ENCODE measurements at regions not wholly inside any gene's neighbourhood (a gene's known extent, or its start where the extent isn't known, plus 50 kb on each side); places are given as distances from the start of the nearest gene placed in this dataset.

- no peak overlapping the region for H3K27ac ChIP-seq
- no peaks in the 10 kb centered on the region for H3K36me3 ChIP-seq
- intact Hi-C loops (cut with DNase I) = no loop called here
- no peaks in the 10 kb centered on the region for H3K27me3 ChIP-seq
- no peaks in the 10 kb centered on the region for H3K9me3 ChIP-seq
- no peaks in the 10 kb centered on the region for H3K4me1 ChIP-seq
- DNase-seq (no peak), ATAC-seq (no peak)
- no peak overlapping the region for H3K4me3 ChIP-seq
- no peak for TF ChIP-seq CTCF (IDR thresholded peaks at IDR 0.05)
These were observed 265.8 kb upstream of the SLC14A2 start for GRCh38 chr18:45349467-45349866.

DNA sequence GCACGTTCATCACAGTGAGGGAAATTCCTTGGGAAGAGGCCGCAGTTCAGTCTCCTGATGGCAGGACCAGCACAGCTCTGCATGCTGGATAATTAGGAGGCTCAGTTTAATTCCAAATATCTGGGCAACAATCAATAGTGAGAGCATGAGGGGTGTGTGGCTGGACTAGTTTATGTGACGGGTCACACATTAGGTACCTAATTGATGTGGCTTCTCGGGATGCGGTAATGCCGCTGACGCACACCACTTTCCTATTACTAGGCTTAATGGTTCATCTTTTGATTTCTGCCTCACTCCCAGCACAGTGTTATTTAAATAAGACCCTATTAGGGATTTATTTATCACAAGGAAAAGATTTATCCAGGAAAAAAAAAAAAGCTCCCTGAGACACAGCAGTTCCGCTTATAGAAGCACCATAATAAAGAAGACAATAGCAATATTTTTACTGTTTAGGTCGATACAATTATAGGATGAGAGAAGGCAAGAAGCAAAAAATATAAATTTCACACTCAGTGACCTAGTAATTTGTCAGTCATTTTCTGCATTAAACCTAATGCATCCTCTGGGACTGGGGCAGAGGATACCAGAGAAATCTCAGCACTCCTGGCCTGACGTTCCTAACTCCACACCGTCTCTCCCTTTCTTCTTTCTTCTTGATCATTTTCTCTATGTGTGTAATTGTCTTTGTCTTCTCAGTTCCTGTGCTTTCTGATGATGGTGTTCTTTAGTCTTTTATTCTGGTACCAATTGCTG lies 264.7 kb upstream of the SLC14A2 start:
- Histone ChIP-seq H3K27me3 (no peaks in the 10 kb centered on the region), H3K4me3 (no peak overlapping the region), H3K36me3 (no peaks in the 10 kb centered on the region), H3K9me3 (no peaks in the 10 kb centered on the region), H3K4me1 (no peaks in the 10 kb centered on the region), H3K27ac (no peak overlapping the region)
- intact Hi-C loops (cut with DNase I) = no loop called here
- TF ChIP-seq CTCF (IDR thresholded peaks at IDR 0.05) = no peak
- ATAC-seq (no peak), DNase-seq (no peak)

DNA sequence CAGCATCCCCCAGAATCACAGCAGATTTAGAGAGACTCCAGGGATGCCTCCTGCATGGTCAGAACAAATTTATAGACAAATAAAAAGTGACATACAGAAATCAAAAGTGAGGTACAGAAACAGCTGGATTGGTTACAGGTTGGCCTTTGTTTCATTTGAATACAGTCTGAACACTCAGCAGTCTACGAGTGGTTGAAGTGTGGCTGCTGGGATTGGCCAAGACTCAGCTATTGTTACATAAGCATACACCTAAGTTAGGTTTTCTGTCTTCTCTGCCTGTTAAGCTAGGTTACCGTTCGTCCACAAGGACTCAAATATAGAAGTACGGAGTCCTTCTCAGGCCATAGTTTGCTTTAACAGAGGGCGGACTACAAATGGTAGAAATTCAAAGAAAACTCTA lies 262.4 kb upstream of the SLC14A2 start:
- Histone ChIP-seq H3K9me3 (no peaks in the 10 kb centered on the region), H3K27me3 (no peaks in the 10 kb centered on the region), H3K36me3 (no peaks in the 10 kb centered on the region), H3K4me3 (no peak overlapping the region), H3K27ac (no peak overlapping the region), H3K4me1 (no peaks in the 10 kb centered on the region)
- DNase-seq = no peak
- ATAC-seq = peak; percentile 41
- no peak for TF ChIP-seq CTCF (IDR thresholded peaks at IDR 0.05)
- intact Hi-C loops (cut with DNase I) = no loop called here

GRCh38 chr18:45353530-45353929 lies 261.7 kb upstream of the SLC14A2 start:
- H3K4me3 ChIP-seq = no peak overlapping the region
- no peak for ATAC-seq
- no peaks in the 10 kb centered on the region for H3K27me3 ChIP-seq
- no peaks in the 10 kb centered on the region for H3K4me1 ChIP-seq
- H3K36me3 ChIP-seq = no peaks in the 10 kb centered on the region
- intact Hi-C loops (cut with DNase I) = no loop called here
- no peak for TF ChIP-seq CTCF (IDR thresholded peaks at IDR 0.05)
- H3K27ac ChIP-seq = no peak overlapping the region
- H3K9me3 ChIP-seq = no peaks in the 10 kb centered on the region
- no peak for DNase-seq

DNA sequence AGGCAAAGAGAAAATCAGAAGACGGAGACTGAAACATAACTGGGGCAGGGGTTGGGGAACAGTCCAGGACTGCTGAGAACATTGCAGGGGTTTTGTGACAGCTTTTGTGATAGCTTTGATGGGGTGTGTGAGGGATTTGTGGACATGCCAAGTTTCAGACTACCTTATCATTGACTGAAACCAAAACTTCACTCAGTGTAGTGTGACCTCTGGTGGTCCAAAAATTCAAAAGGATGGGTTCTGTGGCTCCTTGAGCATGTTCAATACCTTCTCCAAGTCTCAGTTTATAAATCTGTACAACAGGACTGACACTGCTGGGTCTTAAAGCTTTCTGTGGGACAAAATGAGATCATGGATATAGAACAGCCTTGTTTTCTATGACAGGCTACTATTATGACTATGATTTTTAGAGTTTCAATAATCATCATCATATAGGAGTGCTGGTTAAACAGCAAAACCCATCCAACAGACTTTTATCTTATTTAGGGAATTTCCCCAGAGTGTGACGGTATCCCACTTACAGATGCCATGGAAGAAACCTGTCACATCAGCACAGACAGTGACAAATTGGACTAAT lies 259.2 kb upstream of the SLC14A2 start:
- ATAC-seq (no peak), DNase-seq (no peak)
- Histone ChIP-seq H3K9me3 (no peaks in the 10 kb centered on the region), H3K27ac (no peak overlapping the region), H3K36me3 (no peaks in the 10 kb centered on the region), H3K27me3 (no peaks in the 10 kb centered on the region), H3K4me1 (no peaks in the 10 kb centered on the region), H3K4me3 (no peak overlapping the region)
- no peak for TF ChIP-seq CTCF (IDR thresholded peaks at IDR 0.05)
- intact Hi-C loops (cut with DNase I) = no loop called here

Data from upper lobe of right lung (tissue), 1 donor.